IMR-90 (cell line): ENCODE measurements at regions not wholly inside any gene's neighbourhood (a gene's known extent, or its start where the extent isn't known, plus 50 kb on each side); places are given as distances from the start of the nearest gene placed in this dataset.

Experiments
- ATAC-seq: fragments of 200-7000 bp; cut with Tn5 transposase; 2 replicates; pipeline ENCODE4 v1.9.1; 2020; ENCODE audit warnings: low read depth, mild to moderate bottlenecking, moderate library complexity
- BruUV-seq: library from RNA; stranded (reverse); fragments of 400-500 nt; replicated peaks from 2 replicates; lab custom pipeline; 2021; lab: Mats Ljungman, UMichigan
- CTCF ChIA-PET: fragments of 300-600 bp; formaldehyde crosslinking; extraction: SDS; loops from one replicate; lab custom pipeline; 2021; ENCODE audit warnings: antibody characterized with exemption; lab: Yijun Ruan, JAX
- POLR2A ChIA-PET: fragments of 300-600 bp; sonication (Branson Sonifier 250); formaldehyde crosslinking; loops from one replicate; lab custom pipeline; 2022; ENCODE audit warnings: antibody characterized with exemption; ENCODE audit not compliant: unreplicated experiment; lab: Charles Lee
- DNase-seq: peaks from one replicate; pipeline ENCODE4 v3.0.0; 2013
- H2AFZ ChIP-seq: replicated peaks from 2 replicates; pipeline ENCODE3; 2013; ENCODE audit warnings: low read length, mild to moderate bottlenecking; ENCODE audit not compliant: poor library complexity
- H2AK5ac ChIP-seq: 2 replicates; pipeline ENCODE4 v1.6.1; 2013; ENCODE audit warnings: low read depth, low read length, inconsistent platforms
- H2AK9ac ChIP-seq: replicated peaks from 2 replicates; pipeline ENCODE3; 2013; ENCODE audit warnings: mild to moderate bottlenecking, low read depth, low read length, moderate library complexity; ENCODE audit not compliant: poor library complexity
- H2BK120ac ChIP-seq: 2 replicates; pipeline ENCODE4 v1.6.1; 2013; ENCODE audit warnings: low read depth, low read length, inconsistent platforms
- H2BK15ac ChIP-seq: 3 replicates; pipeline ENCODE4 v1.6.1; 2013; ENCODE audit warnings: low read depth, low read length, inconsistent platforms
- H2BK20ac ChIP-seq: 2 replicates; pipeline ENCODE4 v1.6.1; 2013; ENCODE audit warnings: low read depth, mild to moderate bottlenecking, inconsistent platforms, low read length, moderate library complexity
- H2BK5ac ChIP-seq: 2 replicates; pipeline ENCODE4 v1.6.1; 2013; ENCODE audit warnings: mild to moderate bottlenecking, low read depth, low read length, inconsistent platforms; ENCODE audit not compliant: poor library complexity, severe bottlenecking
- H3K14ac ChIP-seq: replicated peaks from 2 replicates; pipeline ENCODE4 v1.6.1; 2013; ENCODE audit warnings: low read depth, low read length, inconsistent platforms
- H3K18ac ChIP-seq: 2 replicates; pipeline ENCODE4 v1.6.1; 2013; ENCODE audit warnings: low read depth, low read length, control low read depth
- H3K23ac ChIP-seq: 2 replicates; pipeline ENCODE4 v1.6.1; 2013; ENCODE audit warnings: low read depth, low read length, inconsistent platforms
- H3K27ac ChIP-seq: 2 replicates; pipeline ENCODE4 v1.5.1; 2013; ENCODE audit warnings: mild to moderate bottlenecking, control low read depth, low read length; ENCODE audit not compliant: insufficient read depth
- H3K27me3 ChIP-seq: 2 replicates; pipeline ENCODE4 v1.6.1; 2013; ENCODE audit warnings: low read length; ENCODE audit not compliant: control insufficient read depth, insufficient read depth
- H3K36me3 ChIP-seq: 2 replicates; pipeline ENCODE4 v1.6.1; 2013; ENCODE audit warnings: low read length, mixed read lengths; ENCODE audit not compliant: control insufficient read depth, insufficient read depth
- H3K4ac ChIP-seq: 2 replicates; pipeline ENCODE4 v1.6.1; 2013; ENCODE audit warnings: low read depth, low read length, inconsistent platforms
- H3K4me1 ChIP-seq: 2 replicates; pipeline ENCODE4 v1.6.1; 2013; ENCODE audit warnings: low read length, mixed read lengths; ENCODE audit not compliant: control insufficient read depth, insufficient read depth
- H3K4me2 ChIP-seq: 2 replicates; pipeline ENCODE4 v1.6.1; 2013; ENCODE audit warnings: low read depth, mild to moderate bottlenecking, control low read depth, low read length, moderate library complexity
- H3K4me3 ChIP-seq: 2 replicates; pipeline ENCODE4 v1.5.1; 2013; ENCODE audit warnings: low read depth, mild to moderate bottlenecking, control low read depth, low read length, moderate library complexity; ENCODE audit not compliant: insufficient read depth
- H3K56ac ChIP-seq: 2 replicates; pipeline ENCODE4 v1.6.1; 2013; ENCODE audit warnings: low read length, inconsistent platforms; ENCODE audit not compliant: insufficient read depth; ENCODE audit errors: extremely low read depth
- H3K79me1 ChIP-seq, 2 experiments: 2 replicates each; pipeline ENCODE4 v1.6.1; 2013; ENCODE audit warnings: low read length in 2 of 2, inconsistent platforms in 1 of 2, low read depth in 1 of 2
- H3K9ac ChIP-seq: 2 replicates; pipeline ENCODE4 v1.6.1; 2013; ENCODE audit warnings: low read depth, low read length, control low read depth
- H3K9me1 ChIP-seq: 2 replicates; pipeline ENCODE4 v1.6.1; 2013; ENCODE audit warnings: low read length, inconsistent platforms; ENCODE audit not compliant: insufficient read depth
- H3K9me3 ChIP-seq: 2 replicates; pipeline ENCODE4 v1.6.1; 2013; ENCODE audit warnings: low read length; ENCODE audit not compliant: control insufficient read depth, insufficient read depth
- H4K20me1 ChIP-seq: 2 replicates; pipeline ENCODE4 v1.6.1; 2013; ENCODE audit warnings: low read length, inconsistent platforms; ENCODE audit not compliant: insufficient read depth
- H4K5ac ChIP-seq: 2 replicates; pipeline ENCODE4 v1.6.1; 2013; ENCODE audit warnings: mild to moderate bottlenecking, low read depth, low read length, control low read depth
- H4K8ac ChIP-seq, 2 experiments: 2 replicates each; pipeline ENCODE4 v1.6.1; 2013; ENCODE audit warnings: low read depth in 2 of 2, low read length in 2 of 2, control low read depth in 1 of 2, inconsistent platforms in 1 of 2
- H4K91ac ChIP-seq: 2 replicates; pipeline ENCODE4 v1.6.1; 2013; ENCODE audit warnings: low read depth, low read length, inconsistent platforms; ENCODE audit not compliant: insufficient read depth
- BHLHE40 ChIP-seq: fragments of 150-350 bp; IDR thresholded peaks from 2 replicates; pipeline ENCODE4 v1.6.1; 2016; ENCODE audit warnings: mild to moderate bottlenecking, low read depth, low read length
- CEBPB ChIP-seq: IDR thresholded peaks from 2 replicates; pipeline ENCODE4 v1.6.1; 2012; ENCODE audit warnings: low read depth, low read length, improper control_type of control experiment
- CHD1 ChIP-seq: IDR thresholded peaks from 2 replicates; pipeline ENCODE4 v1.6.1; 2012; ENCODE audit warnings: low read depth, low read length, improper control_type of control experiment
- CTCF ChIP-seq: conservative IDR thresholded peaks from 2 replicates; pipeline ENCODE4 v1.5.1; 2012; ENCODE audit warnings: mild to moderate bottlenecking, low read depth, low read length, improper control_type of control experiment
- ELK1 ChIP-seq: fragments of 150-350 bp; IDR thresholded peaks from 2 replicates; pipeline ENCODE4 v1.6.1; 2016; ENCODE audit warnings: low read depth, mild to moderate bottlenecking, low read length, moderate library complexity, borderline replicate concordance
- FOS ChIP-seq: fragments of 150-350 bp; IDR thresholded peaks from 2 replicates; pipeline ENCODE4 v1.6.1; 2016; ENCODE audit warnings: low read depth, low read length
- MAFK ChIP-seq: IDR thresholded peaks from 2 replicates; pipeline ENCODE4 v1.6.1; 2012; ENCODE audit warnings: low read depth, low read length, improper control_type of control experiment
- MAZ ChIP-seq: IDR thresholded peaks from 2 replicates; pipeline ENCODE4 v1.6.1; 2012; ENCODE audit warnings: low read depth, mild to moderate bottlenecking, low read length, improper control_type of control experiment, moderate library complexity, borderline replicate concordance
- MXI1 ChIP-seq: IDR thresholded peaks from 2 replicates; pipeline ENCODE4 v1.6.1; 2012; ENCODE audit warnings: low read depth, mild to moderate bottlenecking, low read length, moderate library complexity, borderline replicate concordance
- NFE2L2 ChIP-seq: fragments of 150-350 bp; IDR thresholded peaks from 2 replicates; pipeline ENCODE4 v1.6.1; 2016; ENCODE audit warnings: low read depth, mild to moderate bottlenecking, low read length
- POLR2A ChIP-seq: IDR thresholded peaks from 2 replicates; pipeline ENCODE4 v1.6.1; 2012; ENCODE audit warnings: mild to moderate bottlenecking, low read depth, low read length
- RAD21 ChIP-seq: IDR thresholded peaks from 2 replicates; pipeline ENCODE4 v1.6.1; 2012; ENCODE audit warnings: low read length, improper control_type of control experiment
- RCOR1 ChIP-seq: IDR thresholded peaks from 2 replicates; pipeline ENCODE4 v1.6.1; 2012; ENCODE audit warnings: mild to moderate bottlenecking, low read length, improper control_type of control experiment; ENCODE audit not compliant: insufficient replicate concordance
- RFX5 ChIP-seq: IDR thresholded peaks from 2 replicates; pipeline ENCODE4 v1.8.0; 2012; ENCODE audit warnings: low read depth, mild to moderate bottlenecking, low read length, moderate library complexity
- SMC3 ChIP-seq: fragments of 150-350 bp; IDR thresholded peaks from 2 replicates; pipeline ENCODE4 v1.6.1; 2016; ENCODE audit warnings: low read depth, mild to moderate bottlenecking, antibody characterized with exemption, low read length, moderate library complexity
- USF2 ChIP-seq: fragments of 150-350 bp; IDR thresholded peaks from 2 replicates; pipeline ENCODE4 v1.6.1; 2017; ENCODE audit warnings: mild to moderate bottlenecking, antibody characterized with exemption, low read length, low read depth
- WGBS, 2 experiments: methylation state at CpG; one replicate each; pipeline versions ENCODE4 v1.1.5 to v1.1.7; 2013; ENCODE audit warnings: missing lambda C conversion rate in 2 of 2; ENCODE audit not compliant: insufficient read length in 1 of 2; ENCODE audit errors: extremely low coverage in 2 of 2; 5-methylcytosine and 5-hydroxymethylcytosine counted together
- dilution Hi-C: fragments of 300-500 bp; cut with HindIII; formaldehyde crosslinking; loops from one replicate; pipeline ENCODE4 v1.14.3; 2018; ENCODE audit warnings: low sequenced_read_pairs; ENCODE audit not compliant: unreplicated experiment
- in situ Hi-C: fragments of 300-500 bp; cut with MboI; formaldehyde crosslinking; loops from 3 replicates; pipeline ENCODE4 v1.14.3; 2019; ENCODE audit warnings: low sequenced_read_pairs, inconsistent platforms, mixed read lengths
- intact Hi-C: fragments of 100-400 bp; cut with micrococcal nuclease; formaldehyde crosslinking; loops from 2 replicates; pipeline ENCODE4 v1.10.0; 2022

GRCh38 chr16:87046235-87046634, 271.0 kb downstream of the C16orf95 start:
- ATAC-seq (no peak), DNase-seq (no peak)
- peaks cover 6% of the 10 kb centered on the region for H3K4me1 ChIP-seq
- no peak overlapping the region for H3K23ac ChIP-seq
- ChIA-PET CTCF (interaction anchor here (2.1 kb wide), 1 partner anchor 16 kb away, joined by 7 read pairs; no protein-coding TSS in a partner anchor), POLR2A (no interaction called here)
- H3K27me3 ChIP-seq = peaks cover 42% of the 10 kb centered on the region
- peaks cover 3% of the 10 kb centered on the region; the same call in 1 of the 2 replicates for H4K20me1 ChIP-seq
- no peak overlapping the region for H3K18ac ChIP-seq
- H3K4ac ChIP-seq = no peak overlapping the region
- no peak overlapping the region for H2BK5ac ChIP-seq
- no peak overlapping the region for H2BK20ac ChIP-seq
- no peak overlapping the region for H2AK5ac ChIP-seq
- no peaks in the 10 kb centered on the region for H3K9me3 ChIP-seq
- H3K9me1 ChIP-seq = no peaks in the 10 kb centered on the region
- dilution Hi-C loops = no loop called here
- in situ Hi-C loops = no loop called here
- H4K5ac ChIP-seq = no peak overlapping the region
- WGBS, 2 experiments = 84% methylated on average over 7 of the region's 9 CpGs; no CpG with 5 or more reads in 1 of the 2 experiments
- H3K14ac ChIP-seq = no peak overlapping the region
- H3K4me2 ChIP-seq = no peak overlapping the region
- H2AFZ ChIP-seq = no peak overlapping the region
- H4K8ac ChIP-seq = no peak overlapping the region
- H2BK15ac ChIP-seq = no peak overlapping the region
- H2AK9ac ChIP-seq = no peak overlapping the region
- H3K27ac ChIP-seq = no peak overlapping the region
- H3K9ac ChIP-seq = no peak overlapping the region
- no peak overlapping the region for H2BK120ac ChIP-seq
- intact Hi-C loops = no loop called here
- H3K4me3 ChIP-seq = no peak overlapping the region
- BruUV-seq = no TSS peak
- H3K56ac ChIP-seq = no peak overlapping the region
- no peak overlapping the region for H4K91ac ChIP-seq
- no peaks in the 10 kb centered on the region for H3K36me3 ChIP-seq
- no peaks in the 10 kb centered on the region for H3K79me1 ChIP-seq
- no peak for TF ChIP-seq POLR2A
- no peak for TF ChIP-seq USF2
- no peak for TF ChIP-seq MAZ
- no peak for TF ChIP-seq CTCF
- TF ChIP-seq MXI1 = no peak
- TF ChIP-seq MAFK = no peak
- no peak for TF ChIP-seq FOS
- TF ChIP-seq ELK1 = no peak
- TF ChIP-seq RCOR1 = no peak
- no peak for TF ChIP-seq CEBPB
- TF ChIP-seq RFX5 = no peak
- no peak for TF ChIP-seq NFE2L2
- TF ChIP-seq RAD21 = no peak
- no peak for TF ChIP-seq CHD1
- TF ChIP-seq BHLHE40 = no peak
- TF ChIP-seq SMC3 = no peak
